Liver (tissue), 8 donors: ENCODE measurements at regions not wholly inside any gene's neighbourhood (a gene's known extent, or its start where the extent isn't known, plus 50 kb on each side); places are given as distances from the start of the nearest gene placed in this dataset.

Experiments
- DNase-seq: peaks from one replicate; pipeline ENCODE4 v3.0.0-alpha.2; 2017; ENCODE audit warnings: low spot score
- H3K27ac ChIP-seq, 2 donors: one replicate each; pipeline ENCODE4 v1.7.0; 2013; ENCODE audit warnings: inconsistent platforms in 2 of 2, low read length in 2 of 2, control low read depth in 1 of 2, low read depth in 1 of 2, mild to moderate bottlenecking in 1 of 2
- H3K27me3 ChIP-seq, 4 donors: one replicate each; pipeline versions ENCODE4 v1.6.1 to v1.7.0; 2013; ENCODE audit warnings: low read length in 3 of 4, inconsistent platforms in 1 of 4, mild to moderate bottlenecking in 1 of 4, moderate library complexity in 1 of 4; ENCODE audit not compliant: control insufficient read depth in 4 of 4, insufficient read depth in 4 of 4
- H3K36me3 ChIP-seq, 4 donors: one replicate each; pipeline versions ENCODE4 v1.6.1 to v1.7.0; 2013; ENCODE audit warnings: low read length in 3 of 4, mild to moderate bottlenecking in 3 of 4, low read depth in 1 of 4, moderate library complexity in 1 of 4; ENCODE audit not compliant: control insufficient read depth in 4 of 4, insufficient read depth in 3 of 4
- H3K4me1 ChIP-seq, 4 donors: one replicate each; pipeline versions ENCODE4 v1.6.1 to v1.7.0; 2013; ENCODE audit warnings: low read length in 3 of 4, mild to moderate bottlenecking in 3 of 4, moderate library complexity in 1 of 4; ENCODE audit not compliant: control insufficient read depth in 4 of 4, insufficient read depth in 4 of 4
- H3K4me3 ChIP-seq, 3 donors: one replicate each; pipeline versions ENCODE4 v1.6.1 to v1.7.0; 2013; ENCODE audit warnings: low read length in 3 of 3, control low read depth in 1 of 3, low read depth in 1 of 3, mild to moderate bottlenecking in 1 of 3
- H3K9ac ChIP-seq, 2 donors: one replicate each; pipeline ENCODE4 v1.7.0; 2013; ENCODE audit warnings: low read length in 2 of 2, mild to moderate bottlenecking in 2 of 2, moderate library complexity in 2 of 2, control low read depth in 1 of 2, low read depth in 1 of 2
- H3K9me3 ChIP-seq, 4 donors: one replicate each; pipeline versions ENCODE4 v1.6.1 to v1.7.0; 2013; ENCODE audit warnings: low read length in 3 of 4; ENCODE audit not compliant: control insufficient read depth in 4 of 4
- ATF3 ChIP-seq: IDR thresholded peaks from 2 replicates; pipeline ENCODE4 v1.6.1; 2016; ENCODE audit warnings: antibody characterized with exemption
- CTCF ChIP-seq: fragments of 150-350 bp; IDR thresholded peaks from 2 replicates; pipeline ENCODE4 v1.5.1; 2017; ENCODE audit warnings: improper control_type of control experiment, low read depth, low read length; ENCODE audit not compliant: missing input control
- EGR1 ChIP-seq, 2 donors: IDR thresholded peaks; 2 replicates each; pipeline ENCODE4 v1.6.1; 2016 to 2018; ENCODE audit warnings: antibody characterized with exemption in 2 of 2, low read depth in 2 of 2
- FOXA1 ChIP-seq: IDR thresholded peaks from 2 replicates; pipeline ENCODE4 v1.6.1; 2016; ENCODE audit warnings: antibody characterized with exemption
- FOXA2 ChIP-seq: IDR thresholded peaks from 2 replicates; pipeline ENCODE4 v1.6.1; 2016; ENCODE audit warnings: antibody characterized with exemption
- GABPA ChIP-seq, 2 donors: IDR thresholded peaks in 1 of 2; conservative IDR thresholded peaks in 1 of 2; 2 replicates each; pipeline ENCODE4 v1.6.1; 2016; ENCODE audit warnings: antibody characterized with exemption in 2 of 2, mild to moderate bottlenecking in 1 of 2, moderate library complexity in 1 of 2
- HNF4A ChIP-seq, 2 donors: conservative IDR thresholded peaks; 2 replicates each; pipeline ENCODE4 v1.6.1; 2016; ENCODE audit warnings: antibody characterized with exemption in 2 of 2, mild to moderate bottlenecking in 2 of 2
- HNF4G ChIP-seq: IDR thresholded peaks from 2 replicates; pipeline ENCODE4 v1.6.1; 2016; ENCODE audit warnings: antibody characterized with exemption
- JUND ChIP-seq, 2 donors: IDR thresholded peaks; 2 replicates each; pipeline ENCODE4 v1.6.1; 2016; ENCODE audit warnings: antibody characterized with exemption in 2 of 2
- MAX ChIP-seq: IDR thresholded peaks from 2 replicates; pipeline ENCODE4 v1.6.1; 2016; ENCODE audit warnings: antibody characterized with exemption
- NR2F2 ChIP-seq: IDR thresholded peaks from 2 replicates; pipeline ENCODE4 v1.6.1; 2016; ENCODE audit warnings: antibody characterized with exemption
- RAD21 ChIP-seq, 2 donors: IDR thresholded peaks; 2 replicates each; pipeline ENCODE4 v1.6.1; 2016; ENCODE audit warnings: antibody characterized with exemption in 2 of 2, mild to moderate bottlenecking in 2 of 2
- REST ChIP-seq: IDR thresholded peaks from 2 replicates; pipeline ENCODE4 v1.6.1; 2016; ENCODE audit warnings: antibody characterized with exemption, mild to moderate bottlenecking
- RXRA ChIP-seq, 2 donors: IDR thresholded peaks; 2 replicates each; pipeline ENCODE4 v1.6.1; 2017 to 2018; ENCODE audit warnings: antibody characterized with exemption in 2 of 2, mild to moderate bottlenecking in 1 of 2
- SP1 ChIP-seq: IDR thresholded peaks from 2 replicates; pipeline ENCODE4 v1.6.1; 2018; ENCODE audit warnings: antibody characterized with exemption, mild to moderate bottlenecking
- TAF1 ChIP-seq: conservative IDR thresholded peaks from 2 replicates; pipeline ENCODE4 v1.6.1; 2016; ENCODE audit warnings: antibody characterized with exemption, mild to moderate bottlenecking
- YY1 ChIP-seq: IDR thresholded peaks from 2 replicates; pipeline ENCODE4 v1.6.1; 2016; ENCODE audit warnings: antibody characterized with exemption, mild to moderate bottlenecking
- ZBTB33 ChIP-seq: IDR thresholded peaks from 2 replicates; pipeline ENCODE4 v1.6.1; 2016; ENCODE audit warnings: antibody characterized with exemption
- WGBS: extraction: QIAGEN DNeasy Blood & Tissue Kit; methylation state at CpG from one replicate; pipeline ENCODE4 v1.1.7; 2013; 5-methylcytosine and 5-hydroxymethylcytosine counted together
- donor health status: healthy.
- donor health status: healthy.
- donor health status: healthy.
- donor health status: healthy.
- donor health status: healthy.

GRCh38 chr11:15707194-15707593, 592.5 kb downstream of the INSC start:
- Histone ChIP-seq H3K27ac (peak overlapping the region; percentile 45 to 49), H3K9me3 (no peaks in the 10 kb centered on the region), H3K9ac (no peak overlapping the region), H3K4me1 (peaks cover 9 to 28% (median 19%) of the 10 kb centered on the region in 4 donors), H3K27me3 (no peaks in the 10 kb centered on the region), H3K36me3 (no peaks in the 10 kb centered on the region), H3K4me3 (no peak overlapping the region)
- WGBS = 33% methylated on average over 1 of the region's 1 CpG
- no peak for DNase-seq
- no peak for TF ChIP-seq RXRA (IDR thresholded peaks at IDR 0.05)
- no peak for TF ChIP-seq RAD21 (IDR thresholded peaks at IDR 0.05)
- TF ChIP-seq FOXA1 = no peak
- no peak for TF ChIP-seq HNF4G
- TF ChIP-seq FOXA2 = no peak
- TF ChIP-seq NR2F2 = no peak
- TF ChIP-seq ATF3 = no peak
- no peak for TF ChIP-seq YY1
- no peak for TF ChIP-seq CTCF
- TF ChIP-seq ZBTB33 = no peak

GRCh38 chr11:15707971-15708370, 593.2 kb downstream of the INSC start:
- peak; percentile 80 to 88 for TF ChIP-seq RXRA (IDR thresholded peaks at IDR 0.05)
- no peak for TF ChIP-seq HNF4G
- peak; percentile 30 for TF ChIP-seq FOXA1
- peak; percentile 84 for TF ChIP-seq SP1
- peak; percentile 66 for TF ChIP-seq ZBTB33
- peak in 1 of 2 donors; percentile 30 for TF ChIP-seq GABPA (IDR thresholded peaks at IDR 0.05 in 1 of 2, conservative IDR thresholded peaks at IDR 0.05 in 1 of 2)
- peak; percentile 57 for TF ChIP-seq NR2F2
- TF ChIP-seq JUND (IDR thresholded peaks at IDR 0.05) = peak; percentile 23 to 60
- TF ChIP-seq TAF1 = no peak
- TF ChIP-seq REST = peak; percentile 41
- TF ChIP-seq YY1 = peak; percentile 91
- TF ChIP-seq RAD21 (IDR thresholded peaks at IDR 0.05) = peak; percentile 61 to 71
- no peak for TF ChIP-seq CTCF
- TF ChIP-seq ATF3 = peak; percentile 61
- TF ChIP-seq HNF4A (conservative IDR thresholded peaks at IDR 0.05) = peak; percentile 46 to 77
- TF ChIP-seq FOXA2 = peak; percentile 62
- peak in 1 of 2 donors; percentile 45 for TF ChIP-seq EGR1 (IDR thresholded peaks at IDR 0.05; ENCODE audit: low read depth in 2 of 2)
- TF ChIP-seq MAX = peak; percentile 99
- no peak for DNase-seq
- 16% methylated on average over 2 of the region's 2 CpGs for WGBS
- H3K36me3 ChIP-seq = no peaks in the 10 kb centered on the region
- no peak overlapping the region for H3K9ac ChIP-seq
- no peaks in the 10 kb centered on the region for H3K9me3 ChIP-seq
- H3K4me3 ChIP-seq = no peak overlapping the region
- H3K4me1 ChIP-seq = peaks cover 9 to 28% (median 19%) of the 10 kb centered on the region in 4 donors
- H3K27ac ChIP-seq = peak overlapping the region; percentile 45 to 49
- H3K27me3 ChIP-seq = no peaks in the 10 kb centered on the region
